SK-N-SH (cell line): ENCODE measurements at regions not wholly inside any gene's neighbourhood (a gene's known extent, or its start where the extent isn't known, plus 50 kb on each side); places are given as distances from the start of the nearest gene placed in this dataset.

ENCODE experiments used
- CTCF ChIP-seq: fragments of 200-600 bp; sonication (generic); IDR thresholded peaks from 2 replicates; pipeline ENCODE4 v1.6.1; 2017; ENCODE audit warnings: antibody characterized with exemption, mild to moderate bottlenecking, moderate library complexity
- RAD21 ChIP-seq: IDR thresholded peaks from 2 replicates; pipeline ENCODE4 v1.6.1; 2012; ENCODE audit warnings: mild to moderate bottlenecking, low read length
- RFX5 ChIP-seq: IDR thresholded peaks from 2 replicates; pipeline ENCODE4 v1.6.1; 2012; ENCODE audit warnings: mild to moderate bottlenecking, improper control_type of control experiment, low read length
- TF ChIP-seq, protein P1 (sequence below): IDR thresholded peaks from 2 replicates; pipeline ENCODE4 v1.4.0; 2012; ENCODE audit warnings: low read depth
- TF ChIP-seq, protein P2 (sequence below): IDR thresholded peaks from 2 replicates; pipeline ENCODE4 v1.4.0; 2012; ENCODE audit warnings: low read depth, borderline replicate concordance

- TF ChIP-seq, protein P1, sequence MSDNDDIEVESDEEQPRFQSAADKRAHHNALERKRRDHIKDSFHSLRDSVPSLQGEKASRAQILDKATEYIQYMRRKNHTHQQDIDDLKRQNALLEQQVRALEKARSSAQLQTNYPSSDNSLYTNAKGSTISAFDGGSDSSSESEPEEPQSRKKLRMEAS: no peak
- no peak for TF ChIP-seq RFX5
- TF ChIP-seq CTCF: no peak
- peak; percentile 30; the same call in 1 of the 2 replicates for TF ChIP-seq RAD21
- TF ChIP-seq, protein P2, sequence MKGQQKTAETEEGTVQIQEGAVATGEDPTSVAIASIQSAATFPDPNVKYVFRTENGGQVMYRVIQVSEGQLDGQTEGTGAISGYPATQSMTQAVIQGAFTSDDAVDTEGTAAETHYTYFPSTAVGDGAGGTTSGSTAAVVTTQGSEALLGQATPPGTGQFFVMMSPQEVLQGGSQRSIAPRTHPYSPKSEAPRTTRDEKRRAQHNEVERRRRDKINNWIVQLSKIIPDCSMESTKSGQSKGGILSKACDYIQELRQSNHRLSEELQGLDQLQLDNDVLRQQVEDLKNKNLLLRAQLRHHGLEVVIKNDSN: no peak
Observed at GRCh38 chr16:76195648-76196047, 81.6 kb upstream of the CNTNAP4 start.
